Activated CD4-positive, alpha-beta T cell treated with anti-CD3 and anti-CD28 coated beads, Interleukin-2, amount 10 ng/mL, durations not matched to agents 24 days and 14 days (primary cell): ENCODE measurements at regions not wholly inside any gene's neighbourhood (a gene's known extent, or its start where the extent isn't known, plus 50 kb on each side); places are given as distances from the start of the nearest gene placed in this dataset.

ENCODE experiments used
- DNase-seq: peaks from one replicate; pipeline ENCODE4 v3.0.0; 2022
- H3K27ac Mint-ChIP-seq: one replicate; pipeline ENCODE4 v1.8.0; 2022; ENCODE audit warnings: mild to moderate bottlenecking, mixed read lengths
- H3K27me3 Mint-ChIP-seq: one replicate; pipeline ENCODE4 v1.8.0; 2022; ENCODE audit warnings: mixed read lengths
- H3K36me3 Mint-ChIP-seq: one replicate; pipeline ENCODE4 v1.8.0; 2022; ENCODE audit warnings: low read depth, mild to moderate bottlenecking, mixed read lengths
- H3K4me1 Mint-ChIP-seq: one replicate; pipeline ENCODE4 v1.8.0; 2021; ENCODE audit warnings: mixed read lengths
- H3K4me3 Mint-ChIP-seq: one replicate; pipeline ENCODE4 v1.8.0; 2022; ENCODE audit warnings: mild to moderate bottlenecking, moderate library complexity, mixed read lengths
- H3K9me3 Mint-ChIP-seq: one replicate; pipeline ENCODE4 v1.8.0; 2021; ENCODE audit warnings: mixed read lengths
- intact Hi-C: fragments of 100-400 bp; cut with micrococcal nuclease; formaldehyde crosslinking; loops from one replicate; pipeline ENCODE4 v1.15.1; 2023

DNA sequence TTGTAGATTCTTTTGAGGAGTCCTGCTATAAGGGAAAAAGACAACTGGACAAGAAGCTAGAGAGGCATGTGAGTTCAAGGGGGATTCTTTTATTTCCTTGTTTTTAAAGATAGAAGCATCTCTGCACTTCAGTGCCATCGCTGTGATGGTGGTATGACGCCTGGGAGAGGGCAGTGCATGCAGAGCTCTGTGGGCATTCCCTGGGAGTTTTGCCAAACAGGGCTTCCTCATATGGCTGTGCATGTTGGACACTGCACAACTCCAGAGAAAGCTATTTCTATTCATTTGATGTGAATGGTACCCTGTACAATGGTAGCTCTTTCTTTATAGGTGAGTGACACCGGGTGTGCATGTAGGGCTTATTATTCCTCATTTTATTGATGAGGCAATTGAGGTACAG is 599.5 kb upstream of the DPP6 start:
- no peak for DNase-seq
- Mint-ChIP-seq H3K27me3 (no peaks in the 10 kb centered on the region), H3K9me3 (peaks cover 2% of the 10 kb centered on the region), H3K27ac (no peak overlapping the region), H3K4me3 (no peak overlapping the region), H3K36me3 (no peaks in the 10 kb centered on the region), H3K4me1 (no peaks in the 10 kb centered on the region)
- intact Hi-C loops = no loop called here

- Mint-ChIP-seq H3K27me3 (no peaks in the 10 kb centered on the region), H3K4me1 (no peaks in the 10 kb centered on the region), H3K9me3 (peaks cover 4% of the 10 kb centered on the region), H3K36me3 (no peaks in the 10 kb centered on the region), H3K4me3 (no peak overlapping the region), H3K27ac (no peak overlapping the region)
- intact Hi-C loops = no loop called here
- DNase-seq = no peak
Measured at GRCh38 chr7:153454306-153454705, 597.9 kb upstream of the DPP6 start.

GRCh38 chr7:153457746-153458145 is 594.5 kb upstream of the DPP6 start:
- H3K4me3 Mint-ChIP-seq = no peak overlapping the region
- no peaks in the 10 kb centered on the region for H3K27me3 Mint-ChIP-seq
- no peaks in the 10 kb centered on the region for H3K36me3 Mint-ChIP-seq
- intact Hi-C loops = no loop called here
- no peak for DNase-seq
- no peak overlapping the region for H3K27ac Mint-ChIP-seq
- H3K4me1 Mint-ChIP-seq = no peaks in the 10 kb centered on the region
- H3K9me3 Mint-ChIP-seq = peaks cover 10% of the 10 kb centered on the region

DNA sequence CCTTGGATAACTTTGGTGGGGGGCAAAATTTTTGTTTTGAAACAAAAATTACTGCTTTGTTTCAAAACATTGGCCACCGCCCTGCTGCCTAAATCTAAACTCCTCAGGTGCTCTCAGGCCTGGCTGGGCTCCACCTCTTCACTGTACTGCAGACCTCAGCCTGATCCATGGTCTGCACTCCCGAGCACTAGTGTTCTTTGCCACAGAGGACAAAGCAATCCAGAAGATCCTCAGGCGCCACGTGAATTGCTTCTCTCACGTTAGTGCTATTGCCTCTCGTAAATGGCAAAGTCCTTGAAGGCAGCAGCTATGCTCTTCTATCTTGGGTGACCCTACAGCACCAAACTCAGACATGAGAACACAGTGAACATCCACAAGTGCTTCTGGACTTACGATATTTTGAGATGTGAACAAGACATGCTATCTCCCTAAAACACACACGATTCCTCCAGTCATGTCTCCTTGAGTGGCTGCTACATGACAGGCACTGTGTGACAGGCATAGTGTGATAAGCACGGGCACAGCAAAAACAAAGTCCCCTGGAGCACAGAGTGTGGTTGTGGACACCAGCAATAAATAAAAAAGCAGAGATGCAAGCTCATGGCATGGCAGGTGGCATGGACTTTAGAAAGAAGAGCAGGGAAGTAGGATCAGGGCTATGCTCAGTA is 582.1 kb upstream of the DPP6 start:
- Mint-ChIP-seq H3K4me3 (no peak overlapping the region), H3K36me3 (no peaks in the 10 kb centered on the region), H3K9me3 (peaks cover 4% of the 10 kb centered on the region), H3K4me1 (no peaks in the 10 kb centered on the region), H3K27me3 (no peaks in the 10 kb centered on the region), H3K27ac (no peak overlapping the region)
- no peak for DNase-seq
- intact Hi-C loops = no loop called here

- H3K4me1 Mint-ChIP-seq = no peaks in the 10 kb centered on the region
- H3K9me3 Mint-ChIP-seq = peaks cover 4% of the 10 kb centered on the region
- no peak for DNase-seq
- no peak overlapping the region for H3K4me3 Mint-ChIP-seq
- no peaks in the 10 kb centered on the region for H3K27me3 Mint-ChIP-seq
- intact Hi-C loops = no loop called here
- no peaks in the 10 kb centered on the region for H3K36me3 Mint-ChIP-seq
- H3K27ac Mint-ChIP-seq = no peak overlapping the region
Measured at GRCh38 chr7:153472516-153472915, 579.7 kb upstream of the DPP6 start.

- intact Hi-C loops = no loop called here
- no peak overlapping the region for H3K4me3 Mint-ChIP-seq
- DNase-seq = no peak
- no peak overlapping the region for H3K27ac Mint-ChIP-seq
- no peaks in the 10 kb centered on the region for H3K27me3 Mint-ChIP-seq
- peaks cover 4% of the 10 kb centered on the region for H3K9me3 Mint-ChIP-seq
- H3K36me3 Mint-ChIP-seq = no peaks in the 10 kb centered on the region
- H3K4me1 Mint-ChIP-seq = no peaks in the 10 kb centered on the region
Measured at GRCh38 chr7:153473185-153473584, 579.0 kb upstream of the DPP6 start.

DNA sequence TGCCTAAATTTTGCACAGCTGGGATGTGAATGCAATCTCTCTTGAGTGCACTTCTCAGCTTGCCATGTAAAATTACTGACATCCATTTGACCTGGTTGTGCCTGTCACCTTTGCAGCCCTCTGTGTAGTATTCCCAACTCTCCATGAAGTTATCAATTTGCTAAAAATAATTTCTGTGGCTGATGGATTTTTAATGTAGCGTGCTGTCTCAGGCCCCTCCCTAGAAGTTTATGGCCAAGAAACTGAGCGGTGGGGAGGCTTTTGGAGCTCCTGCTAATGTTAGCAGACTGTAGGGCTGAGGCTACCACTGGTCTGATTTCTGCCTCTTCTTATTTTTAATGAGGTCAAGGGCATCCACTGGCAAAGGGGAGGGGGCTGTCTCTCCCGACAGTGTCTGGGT is 577.0 kb upstream of the DPP6 start:
- H3K4me3 Mint-ChIP-seq = no peak overlapping the region
- H3K27ac Mint-ChIP-seq = no peak overlapping the region
- H3K4me1 Mint-ChIP-seq = no peaks in the 10 kb centered on the region
- peaks cover 4% of the 10 kb centered on the region for H3K9me3 Mint-ChIP-seq
- H3K27me3 Mint-ChIP-seq = no peaks in the 10 kb centered on the region
- no peaks in the 10 kb centered on the region for H3K36me3 Mint-ChIP-seq
- no peak for DNase-seq
- intact Hi-C loops = no loop called here

- no peaks in the 10 kb centered on the region for H3K4me1 Mint-ChIP-seq
- intact Hi-C loops = no loop called here
- H3K27ac Mint-ChIP-seq = no peak overlapping the region
- no peak overlapping the region for H3K4me3 Mint-ChIP-seq
- DNase-seq = no peak
- H3K27me3 Mint-ChIP-seq = no peaks in the 10 kb centered on the region
- no peaks in the 10 kb centered on the region for H3K9me3 Mint-ChIP-seq
- H3K36me3 Mint-ChIP-seq = no peaks in the 10 kb centered on the region
Measured at GRCh38 chr7:153476166-153476565, 576.0 kb upstream of the DPP6 start.

- Mint-ChIP-seq H3K27ac (no peak overlapping the region), H3K36me3 (no peaks in the 10 kb centered on the region), H3K9me3 (peaks cover 6% of the 10 kb centered on the region), H3K27me3 (no peaks in the 10 kb centered on the region), H3K4me3 (no peak overlapping the region), H3K4me1 (no peaks in the 10 kb centered on the region)
- no peak for DNase-seq
- intact Hi-C loops = no loop called here
Measured at GRCh38 chr7:153496257-153496656, 555.9 kb upstream of the DPP6 start.

GRCh38 chr7:153503093-153503492 is 549.1 kb upstream of the DPP6 start:
- intact Hi-C loops = no loop called here

DNA sequence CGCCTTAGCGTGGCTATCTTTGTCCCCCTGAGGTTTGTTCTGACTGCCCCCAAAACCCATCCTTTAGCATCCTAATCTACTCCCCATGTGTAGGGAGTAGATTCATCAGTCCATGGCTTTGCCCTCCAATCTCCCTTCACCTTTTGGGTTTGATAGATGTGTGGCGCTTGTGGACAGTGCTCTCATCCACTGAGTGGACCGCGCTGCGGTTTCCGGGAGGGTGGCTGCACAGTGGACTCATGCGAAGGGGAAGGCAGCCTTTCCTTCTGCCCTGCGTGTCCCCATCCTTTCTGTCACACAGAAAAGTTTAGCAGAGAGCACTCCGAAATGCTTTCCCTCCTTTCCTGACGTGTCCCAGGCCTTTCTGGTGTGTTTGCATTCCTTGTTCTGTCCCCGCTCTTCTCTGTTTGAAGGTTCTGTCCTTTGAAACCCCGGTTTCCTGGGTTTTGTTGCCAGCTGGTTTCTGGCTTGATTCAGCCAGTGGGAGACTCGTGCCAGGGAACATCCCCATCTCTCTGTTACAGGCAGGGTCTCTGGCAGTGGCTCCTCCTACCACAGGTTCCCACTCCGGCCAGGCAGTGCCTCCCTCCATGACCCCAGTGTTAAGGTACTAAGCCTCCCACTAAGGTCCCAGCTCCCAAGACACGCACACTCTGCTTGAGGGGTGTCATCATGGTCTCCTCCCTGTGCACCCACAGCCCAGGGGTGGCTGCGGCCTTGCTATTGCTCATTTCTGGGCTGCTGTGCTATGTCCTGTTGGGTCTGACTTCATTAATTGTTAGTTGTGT is 547.7 kb upstream of the DPP6 start:
- intact Hi-C loops = no loop called here
- H3K36me3 Mint-ChIP-seq = no peaks in the 10 kb centered on the region
- no peaks in the 10 kb centered on the region for H3K4me1 Mint-ChIP-seq
- peak; percentile 40 for DNase-seq
- H3K9me3 Mint-ChIP-seq = no peaks in the 10 kb centered on the region
- no peak overlapping the region for H3K4me3 Mint-ChIP-seq
- H3K27me3 Mint-ChIP-seq = no peaks in the 10 kb centered on the region
- H3K27ac Mint-ChIP-seq = no peak overlapping the region

More at GRCh38 chr7:153503093-153503492, 549.1 kb upstream of the DPP6 start:
- no peak overlapping the region for H3K4me3 Mint-ChIP-seq
- H3K4me1 Mint-ChIP-seq = no peaks in the 10 kb centered on the region
- no peaks in the 10 kb centered on the region for H3K36me3 Mint-ChIP-seq
- DNase-seq = no peak
- no peaks in the 10 kb centered on the region for H3K9me3 Mint-ChIP-seq
- H3K27me3 Mint-ChIP-seq = no peaks in the 10 kb centered on the region
- no peak overlapping the region for H3K27ac Mint-ChIP-seq

DNA sequence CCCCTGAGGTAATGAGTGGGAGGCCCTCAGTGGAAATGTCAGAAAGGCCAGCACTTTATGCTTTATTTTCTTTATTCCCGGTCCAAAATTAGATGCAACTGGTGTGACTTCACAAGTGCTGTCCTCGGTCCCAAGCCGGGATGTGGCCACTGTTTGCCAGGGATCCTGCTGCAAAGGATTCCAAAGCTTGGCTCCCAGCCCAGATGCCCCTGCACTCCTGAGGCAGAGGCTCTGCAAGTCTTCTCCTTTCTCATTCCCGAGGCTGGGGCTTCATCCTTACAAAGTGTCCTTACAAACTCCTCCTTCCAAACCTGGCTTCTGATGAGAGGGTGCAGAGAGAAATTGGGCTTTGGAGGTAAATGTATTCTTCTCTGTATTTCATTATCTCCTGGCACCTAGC is 544.3 kb upstream of the DPP6 start:
- no peaks in the 10 kb centered on the region for H3K36me3 Mint-ChIP-seq
- intact Hi-C loops = no loop called here
- H3K4me3 Mint-ChIP-seq = no peak overlapping the region
- DNase-seq = no peak
- no peak overlapping the region for H3K27ac Mint-ChIP-seq
- no peaks in the 10 kb centered on the region for H3K27me3 Mint-ChIP-seq
- no peaks in the 10 kb centered on the region for H3K9me3 Mint-ChIP-seq
- H3K4me1 Mint-ChIP-seq = no peaks in the 10 kb centered on the region

GRCh38 chr7:153509768-153510167 is 542.4 kb upstream of the DPP6 start:
- Mint-ChIP-seq H3K36me3 (no peaks in the 10 kb centered on the region), H3K27me3 (no peaks in the 10 kb centered on the region), H3K4me1 (no peaks in the 10 kb centered on the region), H3K27ac (no peak overlapping the region), H3K4me3 (no peak overlapping the region), H3K9me3 (no peaks in the 10 kb centered on the region)
- intact Hi-C loops = no loop called here
- no peak for DNase-seq

- Mint-ChIP-seq H3K27ac (no peak overlapping the region), H3K4me3 (no peak overlapping the region), H3K9me3 (peaks cover 6% of the 10 kb centered on the region), H3K36me3 (no peaks in the 10 kb centered on the region), H3K4me1 (no peaks in the 10 kb centered on the region), H3K27me3 (no peaks in the 10 kb centered on the region)
- intact Hi-C loops = no loop called here
- DNase-seq = no peak
Measured at GRCh38 chr7:153510674-153511073, 541.5 kb upstream of the DPP6 start.

- Mint-ChIP-seq H3K4me3 (no peak overlapping the region), H3K4me1 (no peaks in the 10 kb centered on the region), H3K9me3 (peaks cover 6% of the 10 kb centered on the region), H3K27me3 (no peaks in the 10 kb centered on the region), H3K27ac (no peak overlapping the region), H3K36me3 (no peaks in the 10 kb centered on the region)
- intact Hi-C loops = no loop called here
- no peak for DNase-seq
Measured at GRCh38 chr7:153514032-153514431, 538.2 kb upstream of the DPP6 start.
